GM12875 (cell line): ENCODE measurements at regions not wholly inside any gene's neighbourhood (a gene's known extent, or its start where the extent isn't known, plus 50 kb on each side); places are given as distances from the start of the nearest gene placed in this dataset.
"Not testable (repeated sequence)": the region's sequence is repeated elsewhere in the genome, so short reads cannot be mapped to it uniquely, and the experiment has no call there.

ENCODE experiments used
- H3K4me3 ChIP-seq: one replicate; pipeline ENCODE4 v1.5.1; 2011; ENCODE audit warnings: low read depth, low read length, control low read depth
- CTCF ChIP-seq: IDR thresholded peaks from 2 replicates; pipeline ENCODE4 v1.5.1; 2011; ENCODE audit warnings: low read depth, mild to moderate bottlenecking, control low read depth, inconsistent platforms, low read length, moderate library complexity, borderline replicate concordance; ENCODE audit not compliant: insufficient read depth

- no peak overlapping the region for H3K4me3 ChIP-seq
- no peak for TF ChIP-seq CTCF
Measured at GRCh38 chr12:72209086-72209485, 63.1 kb upstream of the TRHDE start.

- no peak for TF ChIP-seq CTCF
- H3K4me3 ChIP-seq, result no peak overlapping the region
Measured at GRCh38 chr12:72214163-72214562, 58.0 kb upstream of the TRHDE start.

GRCh38 chr12:72215287-72215686 is 56.9 kb upstream of the TRHDE start:
- H3K4me3 ChIP-seq, result not testable (repeated sequence)

- no peak for TF ChIP-seq CTCF
- no peak overlapping the region for H3K4me3 ChIP-seq
Measured at GRCh38 chr12:72219937-72220336, 52.2 kb upstream of the TRHDE start.
